ENCODE measurements at regions not wholly inside any gene's neighbourhood (a gene's known extent, or its start where the extent isn't known, plus 50 kb on each side); places are given as distances from the start of the nearest gene placed in this dataset.

DNA sequence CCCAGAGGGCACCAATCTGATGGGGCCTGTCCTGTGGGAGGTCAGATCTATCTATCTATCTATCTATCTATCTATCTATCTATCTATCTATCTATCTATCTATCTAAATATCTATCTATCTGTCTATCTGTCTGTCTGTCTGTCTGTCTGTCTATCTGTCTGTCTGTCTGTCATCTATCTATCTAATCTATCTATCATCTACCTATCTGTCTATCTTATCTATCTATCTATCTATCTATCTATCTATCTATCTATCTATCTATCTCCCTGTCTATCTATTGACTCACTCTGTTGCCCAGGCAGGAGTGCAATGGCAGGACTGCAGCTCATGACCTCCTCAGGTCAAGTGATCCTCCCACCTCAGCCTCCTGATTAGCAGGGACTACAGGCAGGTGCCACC, 155.7 kb upstream of the STX18 start:
- Histone ChIP-seq H3K4me3 (no peak overlapping the region), H3K79me2 (no peaks in the 10 kb centered on the region), H3K9me3 (ENCODE audit: low read depth) (no peaks in the 10 kb centered on the region), H3K27me3 (no peaks in the 10 kb centered on the region), H3K4me1 (ENCODE audit: insufficient read depth) (peaks cover 31% of the 10 kb centered on the region), H3K9me2 (replicated peaks; ENCODE audit: insufficient read depth) (no peaks in the 10 kb centered on the region), H3K36me3 (replicated peaks; ENCODE audit: insufficient read depth, low read depth) (no peaks in the 10 kb centered on the region), H4K20me1 (ENCODE audit: insufficient read depth, poor library complexity, severe bottlenecking) (no peaks in the 10 kb centered on the region), H3K4me2 (no peak overlapping the region), H2AFZ (no peak overlapping the region), H3K27ac (no peak overlapping the region)
- TF ChIP-seq, protein P1, sequence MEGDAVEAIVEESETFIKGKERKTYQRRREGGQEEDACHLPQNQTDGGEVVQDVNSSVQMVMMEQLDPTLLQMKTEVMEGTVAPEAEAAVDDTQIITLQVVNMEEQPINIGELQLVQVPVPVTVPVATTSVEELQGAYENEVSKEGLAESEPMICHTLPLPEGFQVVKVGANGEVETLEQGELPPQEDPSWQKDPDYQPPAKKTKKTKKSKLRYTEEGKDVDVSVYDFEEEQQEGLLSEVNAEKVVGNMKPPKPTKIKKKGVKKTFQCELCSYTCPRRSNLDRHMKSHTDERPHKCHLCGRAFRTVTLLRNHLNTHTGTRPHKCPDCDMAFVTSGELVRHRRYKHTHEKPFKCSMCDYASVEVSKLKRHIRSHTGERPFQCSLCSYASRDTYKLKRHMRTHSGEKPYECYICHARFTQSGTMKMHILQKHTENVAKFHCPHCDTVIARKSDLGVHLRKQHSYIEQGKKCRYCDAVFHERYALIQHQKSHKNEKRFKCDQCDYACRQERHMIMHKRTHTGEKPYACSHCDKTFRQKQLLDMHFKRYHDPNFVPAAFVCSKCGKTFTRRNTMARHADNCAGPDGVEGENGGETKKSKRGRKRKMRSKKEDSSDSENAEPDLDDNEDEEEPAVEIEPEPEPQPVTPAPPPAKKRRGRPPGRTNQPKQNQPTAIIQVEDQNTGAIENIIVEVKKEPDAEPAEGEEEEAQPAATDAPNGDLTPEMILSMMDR (IDR thresholded peaks at IDR 0.05; ENCODE audit: poor library complexity): no peak
- TF ChIP-seq EZH2phosphoT487 (IDR thresholded peaks at IDR 0.05; ENCODE audit: low read depth, severe bottlenecking, unreplicated experiment) (no peak), EZH2 (IDR thresholded peaks at IDR 0.05; ENCODE audit: borderline replicate concordance) (no peak)
- DNase-seq (ENCODE audit: low spot score): no peak

DNA sequence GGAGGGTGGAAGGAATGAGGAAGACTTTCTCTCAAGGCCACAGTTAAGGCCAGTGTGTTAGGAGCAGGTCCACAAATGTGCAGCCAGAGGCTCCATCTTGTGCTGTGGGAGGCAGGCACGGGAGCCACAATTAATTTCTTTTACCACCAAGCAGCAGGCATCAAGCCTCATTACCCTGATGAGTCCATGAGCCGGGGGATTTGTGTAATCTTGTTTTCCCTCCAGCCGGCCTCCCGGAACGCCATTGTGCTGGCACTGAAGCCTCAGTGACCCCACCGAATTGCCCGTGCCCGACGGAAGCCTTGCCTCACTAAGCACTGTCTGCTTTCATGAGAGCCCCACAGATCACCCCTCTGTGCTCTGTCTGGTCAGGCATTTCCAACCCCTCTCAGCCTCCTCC, 154.7 kb upstream of the STX18 start:
- no peaks in the 10 kb centered on the region for H3K9me3 ChIP-seq (ENCODE audit: low read depth)

DNA sequence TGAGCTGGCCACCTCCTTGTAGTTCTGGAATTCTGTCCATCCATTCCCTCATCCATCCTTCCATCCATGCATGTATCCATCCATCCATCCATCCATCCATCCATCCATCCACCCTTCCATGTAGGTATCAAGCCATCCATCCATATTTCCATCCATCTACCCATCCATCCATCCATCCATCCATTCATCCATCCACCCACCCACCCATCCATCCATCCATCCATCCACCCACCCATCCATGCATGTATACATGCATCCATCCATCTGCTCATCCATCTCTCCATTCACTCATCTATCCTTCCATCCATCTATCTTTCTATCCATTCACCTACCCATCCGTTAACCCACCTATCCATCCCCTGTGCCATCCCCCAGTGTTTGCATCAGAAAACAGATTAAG, 153.6 kb upstream of the STX18 start:
- no peaks in the 10 kb centered on the region for H3K9me2 ChIP-seq (replicated peaks; ENCODE audit: insufficient read depth)
- H3K4me2 ChIP-seq: no peak overlapping the region
- DNase-seq (ENCODE audit: low spot score): no peak
- no peak for TF ChIP-seq EZH2phosphoT487 (IDR thresholded peaks at IDR 0.05; ENCODE audit: low read depth, severe bottlenecking, unreplicated experiment)
- H2AFZ ChIP-seq: no peak overlapping the region
- WGBS (ENCODE audit: low lambda C conversion rate, missing lambda C conversion rate): 97% methylated on average over 1 of the region's 1 CpG
- no peaks in the 10 kb centered on the region for H4K20me1 ChIP-seq (ENCODE audit: insufficient read depth, poor library complexity, severe bottlenecking)
- H3K79me2 ChIP-seq: no peaks in the 10 kb centered on the region
- no peak overlapping the region for H3K4me3 ChIP-seq
- H3K36me3 ChIP-seq (replicated peaks; ENCODE audit: insufficient read depth, low read depth): no peaks in the 10 kb centered on the region
- H3K27me3 ChIP-seq: no peaks in the 10 kb centered on the region
- no peak overlapping the region for H3K27ac ChIP-seq
- no peaks in the 10 kb centered on the region for H3K9me3 ChIP-seq (ENCODE audit: low read depth)
- H3K4me1 ChIP-seq (ENCODE audit: insufficient read depth): peaks cover 31% of the 10 kb centered on the region

More for the DNA sequence above, 154.7 kb upstream of the STX18 start:
- Histone ChIP-seq H3K4me1 (ENCODE audit: insufficient read depth) (peaks cover 31% of the 10 kb centered on the region), H3K36me3 (replicated peaks; ENCODE audit: insufficient read depth, low read depth) (no peaks in the 10 kb centered on the region), H2AFZ (no peak overlapping the region), H3K4me2 (no peak overlapping the region), H3K4me3 (no peak overlapping the region), H3K9me2 (replicated peaks; ENCODE audit: insufficient read depth) (no peaks in the 10 kb centered on the region), H3K79me2 (no peaks in the 10 kb centered on the region), H4K20me1 (ENCODE audit: insufficient read depth, poor library complexity, severe bottlenecking) (no peaks in the 10 kb centered on the region), H3K27me3 (no peaks in the 10 kb centered on the region), H3K27ac (no peak overlapping the region)
- DNase-seq (ENCODE audit: low spot score): no peak
- WGBS (ENCODE audit: low lambda C conversion rate, missing lambda C conversion rate): 86% methylated on average over 9 of the region's 9 CpGs
- TF ChIP-seq, protein P1 (IDR thresholded peaks at IDR 0.05; ENCODE audit: poor library complexity): no peak
- TF ChIP-seq EZH2 (IDR thresholded peaks at IDR 0.05; ENCODE audit: borderline replicate concordance) (no peak), EZH2phosphoT487 (IDR thresholded peaks at IDR 0.05; ENCODE audit: low read depth, severe bottlenecking, unreplicated experiment) (no peak)

DNA sequence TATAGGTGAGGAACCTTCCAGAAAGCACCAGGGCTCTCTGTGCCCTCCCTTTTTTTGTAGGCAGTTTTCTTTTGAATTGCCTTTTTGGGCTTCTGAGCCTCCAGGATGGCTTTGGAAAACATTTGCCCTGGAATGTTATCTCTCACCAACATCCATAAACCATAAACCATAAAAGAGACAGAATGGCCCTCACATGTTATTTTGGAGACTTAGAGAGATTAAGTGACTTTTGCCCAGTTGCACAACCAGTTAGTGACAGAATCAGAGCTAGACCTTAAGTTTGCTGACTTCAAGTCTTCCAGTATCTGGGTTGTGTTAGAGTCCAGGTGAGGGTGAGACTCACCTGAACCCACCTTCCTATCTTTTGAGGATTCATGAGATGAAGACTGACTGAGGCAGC, 153.0 kb upstream of the STX18 start:
- Histone ChIP-seq H3K9me3 (ENCODE audit: low read depth) (no peaks in the 10 kb centered on the region), H3K9me2 (replicated peaks; ENCODE audit: insufficient read depth) (no peaks in the 10 kb centered on the region), H2AFZ (no peak overlapping the region), H3K79me2 (no peaks in the 10 kb centered on the region), H3K27me3 (no peaks in the 10 kb centered on the region), H3K4me3 (no peak overlapping the region), H3K36me3 (replicated peaks; ENCODE audit: insufficient read depth, low read depth) (no peaks in the 10 kb centered on the region), H3K27ac (peak overlapping the region; percentile 60), H4K20me1 (ENCODE audit: insufficient read depth, poor library complexity, severe bottlenecking) (no peaks in the 10 kb centered on the region), H3K4me2 (peak overlapping the region; percentile 46), H3K4me1 (ENCODE audit: insufficient read depth) (peaks cover 31% of the 10 kb centered on the region)
- TF ChIP-seq EZH2phosphoT487 (IDR thresholded peaks at IDR 0.05; ENCODE audit: low read depth, severe bottlenecking, unreplicated experiment) (no peak), EZH2 (IDR thresholded peaks at IDR 0.05; ENCODE audit: borderline replicate concordance) (no peak)
- TF ChIP-seq, protein P1 (IDR thresholded peaks at IDR 0.05; ENCODE audit: poor library complexity): no peak
- no peak for DNase-seq (ENCODE audit: low spot score)

All from hepatocyte (in vitro differentiated cells).